ENCODE measurements at regions not wholly inside any gene's neighbourhood (a gene's known extent, or its start where the extent isn't known, plus 50 kb on each side); places are given as distances from the start of the nearest gene placed in this dataset.

- no peak overlapping the region for H3K4me2 ChIP-seq (ENCODE audit: extremely low read depth, insufficient read depth, low read length)
- no peaks in the 10 kb centered on the region for H3K27me3 ChIP-seq (ENCODE audit: control insufficient read depth, insufficient read depth, low read length)
- H3K9ac ChIP-seq (ENCODE audit: insufficient read depth, low read length) = no peak overlapping the region
- H3K79me2 ChIP-seq (ENCODE audit: control insufficient read depth, insufficient read depth, low read length) = peaks cover 64% of the 10 kb centered on the region
- no peaks in the 10 kb centered on the region for H4K20me1 ChIP-seq (ENCODE audit: control insufficient read depth, extremely low read depth, insufficient read depth, low read length)
- peak; percentile 41 to 75 for DNase-seq (ENCODE audit: low read depth in 2 of 2)
- no peak overlapping the region for H3K4me3 ChIP-seq (replicated peaks in 1 of 4; ENCODE audit: control extremely low read depth in 1 of 4, insufficient read depth in 1 of 4, low read depth in 3 of 4, low read length in 4 of 4)
- no peak overlapping the region for H3K27ac ChIP-seq (ENCODE audit: insufficient read depth, low read length)
- TF ChIP-seq CTCF (conservative IDR thresholded peaks at IDR 0.05 in 1 of 2, IDR thresholded peaks at IDR 0.05 in 1 of 2; ENCODE audit: low read depth in 1 of 2, low read length in 2 of 2) = no peak
- TF ChIP-seq EZH2 (IDR thresholded peaks at IDR 0.05; ENCODE audit: low read length, missing control alignments) = no peak
- H2AFZ ChIP-seq (ENCODE audit: low read length) = no peak overlapping the region
- peaks cover 22% of the 10 kb centered on the region for H3K4me1 ChIP-seq (ENCODE audit: control insufficient read depth, extremely low read depth, insufficient read depth, low read length)
- H3K36me3 ChIP-seq (ENCODE audit: control insufficient read depth, insufficient read depth, low read length) = no peaks in the 10 kb centered on the region
- H3K9me3 ChIP-seq (ENCODE audit: control insufficient read depth, insufficient read depth, low read depth, low read length) = no peaks in the 10 kb centered on the region
Observed at GRCh38 chr17:77363821-77364361, 223.1 kb downstream of the SEC14L1 start.

- DNase-seq (ENCODE audit: low read depth in 2 of 2) = no peak
- no peak overlapping the region for H3K4me2 ChIP-seq (ENCODE audit: extremely low read depth, insufficient read depth, low read length)
- H3K9me3 ChIP-seq (ENCODE audit: control insufficient read depth, insufficient read depth, low read depth, low read length) = no peaks in the 10 kb centered on the region
- H3K4me1 ChIP-seq (ENCODE audit: control insufficient read depth, extremely low read depth, insufficient read depth, low read length) = peaks cover 24% of the 10 kb centered on the region
- peaks cover 65% of the 10 kb centered on the region for H3K79me2 ChIP-seq (ENCODE audit: control insufficient read depth, insufficient read depth, low read length)
- no peak overlapping the region for H3K27ac ChIP-seq (ENCODE audit: insufficient read depth, low read length)
- H3K4me3 ChIP-seq (replicated peaks in 1 of 4; ENCODE audit: control extremely low read depth in 1 of 4, insufficient read depth in 1 of 4, low read depth in 3 of 4, low read length in 4 of 4) = no peak overlapping the region
- no peaks in the 10 kb centered on the region for H3K27me3 ChIP-seq (ENCODE audit: control insufficient read depth, insufficient read depth, low read length)
- TF ChIP-seq EZH2 (IDR thresholded peaks at IDR 0.05; ENCODE audit: low read length, missing control alignments) (no peak), CTCF (conservative IDR thresholded peaks at IDR 0.05 in 1 of 2, IDR thresholded peaks at IDR 0.05 in 1 of 2; ENCODE audit: low read depth in 1 of 2, low read length in 2 of 2) (no peak)
- no peak overlapping the region for H3K9ac ChIP-seq (ENCODE audit: insufficient read depth, low read length)
- H2AFZ ChIP-seq (ENCODE audit: low read length) = no peak overlapping the region
- no peaks in the 10 kb centered on the region for H3K36me3 ChIP-seq (ENCODE audit: control insufficient read depth, insufficient read depth, low read length)
- no peaks in the 10 kb centered on the region for H4K20me1 ChIP-seq (ENCODE audit: control insufficient read depth, extremely low read depth, insufficient read depth, low read length)
Observed at GRCh38 chr17:77364381-77364911, 223.7 kb downstream of the SEC14L1 start.

GRCh38 chr17:77364941-77365583, 224.3 kb downstream of the SEC14L1 start:
- Histone ChIP-seq H2AFZ (ENCODE audit: low read length) (no peak overlapping the region), H3K4me3 (replicated peaks in 1 of 4; ENCODE audit: control extremely low read depth in 1 of 4, insufficient read depth in 1 of 4, low read depth in 3 of 4, low read length in 4 of 4) (no peak overlapping the region), H3K27me3 (ENCODE audit: control insufficient read depth, insufficient read depth, low read length) (no peaks in the 10 kb centered on the region), H3K79me2 (ENCODE audit: control insufficient read depth, insufficient read depth, low read length) (peaks cover 70% of the 10 kb centered on the region), H3K4me1 (ENCODE audit: control insufficient read depth, extremely low read depth, insufficient read depth, low read length) (peaks cover 24% of the 10 kb centered on the region), H3K9me3 (ENCODE audit: control insufficient read depth, insufficient read depth, low read depth, low read length) (no peaks in the 10 kb centered on the region), H3K27ac (ENCODE audit: insufficient read depth, low read length) (peak overlapping the region; percentile 77), H3K36me3 (ENCODE audit: control insufficient read depth, insufficient read depth, low read length) (no peaks in the 10 kb centered on the region), H3K9ac (ENCODE audit: insufficient read depth, low read length) (no peak overlapping the region), H3K4me2 (ENCODE audit: extremely low read depth, insufficient read depth, low read length) (no peak overlapping the region), H4K20me1 (ENCODE audit: control insufficient read depth, extremely low read depth, insufficient read depth, low read length) (no peaks in the 10 kb centered on the region)
- TF ChIP-seq EZH2 (IDR thresholded peaks at IDR 0.05; ENCODE audit: low read length, missing control alignments) (no peak), CTCF (conservative IDR thresholded peaks at IDR 0.05 in 1 of 2, IDR thresholded peaks at IDR 0.05 in 1 of 2; ENCODE audit: low read depth in 1 of 2, low read length in 2 of 2) (no peak)
- no peak for DNase-seq (ENCODE audit: low read depth in 2 of 2)
